ENCODE measurements at regions not wholly inside any gene's neighbourhood (a gene's known extent, or its start where the extent isn't known, plus 50 kb on each side); places are given as distances from the start of the nearest gene placed in this dataset.

DNA sequence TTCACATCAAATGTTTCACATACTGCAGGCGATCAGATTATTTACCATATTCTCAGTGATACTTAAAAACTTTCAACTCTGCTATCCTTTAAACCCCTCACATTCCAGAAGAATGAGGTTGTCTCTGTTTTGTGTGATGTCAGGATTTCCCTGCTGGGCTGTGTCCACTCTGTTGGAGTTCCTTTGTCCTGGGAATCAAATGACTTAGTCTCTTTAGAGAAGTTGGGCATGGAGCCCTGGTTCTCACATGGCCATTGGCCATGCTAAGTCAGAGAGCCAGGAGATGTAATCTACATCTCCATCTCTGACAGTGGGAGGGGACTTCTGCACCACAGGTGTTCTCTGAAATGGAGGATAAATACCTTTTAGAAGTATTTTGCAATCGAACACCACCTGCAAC is 205.1 kb upstream of the MAF start:
- no peak for TF ChIP-seq EP300 (IDR thresholded peaks at IDR 0.05)
- TF ChIP-seq POLR2A (IDR thresholded peaks at IDR 0.05), result no peak
- TF ChIP-seq, protein P1, sequence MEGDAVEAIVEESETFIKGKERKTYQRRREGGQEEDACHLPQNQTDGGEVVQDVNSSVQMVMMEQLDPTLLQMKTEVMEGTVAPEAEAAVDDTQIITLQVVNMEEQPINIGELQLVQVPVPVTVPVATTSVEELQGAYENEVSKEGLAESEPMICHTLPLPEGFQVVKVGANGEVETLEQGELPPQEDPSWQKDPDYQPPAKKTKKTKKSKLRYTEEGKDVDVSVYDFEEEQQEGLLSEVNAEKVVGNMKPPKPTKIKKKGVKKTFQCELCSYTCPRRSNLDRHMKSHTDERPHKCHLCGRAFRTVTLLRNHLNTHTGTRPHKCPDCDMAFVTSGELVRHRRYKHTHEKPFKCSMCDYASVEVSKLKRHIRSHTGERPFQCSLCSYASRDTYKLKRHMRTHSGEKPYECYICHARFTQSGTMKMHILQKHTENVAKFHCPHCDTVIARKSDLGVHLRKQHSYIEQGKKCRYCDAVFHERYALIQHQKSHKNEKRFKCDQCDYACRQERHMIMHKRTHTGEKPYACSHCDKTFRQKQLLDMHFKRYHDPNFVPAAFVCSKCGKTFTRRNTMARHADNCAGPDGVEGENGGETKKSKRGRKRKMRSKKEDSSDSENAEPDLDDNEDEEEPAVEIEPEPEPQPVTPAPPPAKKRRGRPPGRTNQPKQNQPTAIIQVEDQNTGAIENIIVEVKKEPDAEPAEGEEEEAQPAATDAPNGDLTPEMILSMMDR (IDR thresholded peaks at IDR 0.05), result no peak
